GM19238 (cell line): ENCODE measurements at regions not wholly inside any gene's neighbourhood (a gene's known extent, or its start where the extent isn't known, plus 50 kb on each side); places are given as distances from the start of the nearest gene placed in this dataset.
"Not testable (repeated sequence)": the region's sequence is repeated elsewhere in the genome, so short reads cannot be mapped to it uniquely, and the experiment has no call there.

ENCODE experiments used
- DNase-seq: peaks from one replicate; pipeline ENCODE4 v3.0.0; 2011; ENCODE audit warnings: low spot score; ENCODE audit not compliant: insufficient read length

DNA sequence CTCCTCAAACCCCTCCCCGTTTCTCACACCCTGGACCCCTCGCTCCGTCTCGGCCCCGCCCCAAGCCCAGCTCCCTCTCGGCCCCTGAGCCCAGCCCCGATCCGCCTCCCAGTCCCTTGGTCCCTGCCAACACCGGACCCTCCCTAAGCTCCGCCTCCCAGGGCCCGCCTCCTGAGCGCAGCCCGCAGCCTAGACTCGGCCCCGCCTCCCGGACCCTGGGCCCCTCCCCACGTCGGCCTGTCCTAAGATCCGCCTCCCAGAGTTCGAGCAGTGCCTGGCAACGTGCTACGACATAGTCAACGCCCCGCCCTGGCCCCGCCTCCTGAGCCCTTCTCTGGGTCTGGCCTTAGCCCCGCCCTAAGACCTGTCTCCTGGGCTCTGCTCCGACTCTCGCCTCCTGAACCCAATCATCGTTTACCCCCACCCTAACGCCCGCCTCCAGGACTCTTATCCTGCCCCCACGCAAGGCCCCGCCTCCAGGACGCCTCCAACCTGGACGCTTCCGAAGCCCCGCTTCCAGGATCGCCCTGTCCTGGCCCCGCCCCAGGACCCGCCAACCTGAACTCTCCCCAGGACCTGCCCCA lies 53.1 kb upstream of the ROPN1B start:
- DNase-seq = peak; percentile 55

DNA sequence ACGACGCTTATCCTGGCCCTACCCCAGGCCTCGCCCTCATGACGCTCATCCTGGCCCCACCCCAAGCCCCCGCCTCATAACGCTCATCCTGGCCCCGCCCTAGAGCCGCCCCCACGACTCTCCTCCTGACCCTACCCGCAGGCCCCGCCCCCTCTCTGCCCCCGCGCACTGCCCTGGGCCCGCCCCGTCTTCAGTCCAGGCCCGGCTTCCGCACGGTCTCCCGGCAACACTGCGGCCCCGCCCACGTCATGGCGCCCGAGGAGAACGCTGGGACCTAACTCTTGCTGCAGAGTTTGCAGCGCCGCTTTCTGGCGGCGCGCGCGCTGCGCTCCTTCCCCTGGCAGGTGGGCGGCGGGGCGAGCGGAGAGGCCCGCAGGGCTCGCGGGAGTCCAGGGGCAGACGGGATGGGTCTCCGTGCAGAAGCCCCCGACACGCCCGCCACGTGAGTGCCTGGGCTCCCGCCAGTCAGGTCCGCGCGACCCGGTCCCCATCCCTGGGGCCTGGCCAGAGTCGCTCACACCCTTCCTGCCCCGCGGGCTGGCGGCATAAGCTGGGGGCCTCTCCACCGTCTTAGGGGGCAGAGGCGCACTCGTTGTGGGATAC lies 52.5 kb upstream of the ROPN1B start:
- peak; percentile 66 for DNase-seq

DNA sequence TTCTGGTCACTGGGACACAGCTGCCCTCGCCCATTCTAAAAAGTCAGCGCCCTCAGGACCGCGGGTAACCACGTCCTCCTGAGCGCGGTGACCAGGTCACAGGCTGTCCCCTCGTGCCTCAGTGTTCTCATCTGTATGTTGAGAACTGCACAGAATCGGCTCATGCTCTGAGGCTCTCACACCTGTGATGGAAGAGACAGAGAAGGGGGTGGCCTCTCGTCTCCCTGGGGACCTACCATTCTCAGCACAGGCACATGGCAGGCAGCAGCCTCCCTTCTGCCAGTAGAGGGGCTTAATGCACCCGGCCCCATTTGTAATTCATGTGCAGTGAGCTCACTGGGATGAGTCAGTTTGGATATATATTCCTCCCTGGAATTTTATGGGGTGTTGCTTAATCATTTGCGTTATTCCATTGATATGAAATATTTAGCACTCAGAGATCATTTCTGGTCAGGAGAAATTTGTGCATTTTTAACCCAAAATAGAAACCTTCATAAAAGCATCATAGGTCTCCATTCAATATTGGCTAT lies 51.9 kb upstream of the ROPN1B start:
- DNase-seq = peak; percentile 11

DNA sequence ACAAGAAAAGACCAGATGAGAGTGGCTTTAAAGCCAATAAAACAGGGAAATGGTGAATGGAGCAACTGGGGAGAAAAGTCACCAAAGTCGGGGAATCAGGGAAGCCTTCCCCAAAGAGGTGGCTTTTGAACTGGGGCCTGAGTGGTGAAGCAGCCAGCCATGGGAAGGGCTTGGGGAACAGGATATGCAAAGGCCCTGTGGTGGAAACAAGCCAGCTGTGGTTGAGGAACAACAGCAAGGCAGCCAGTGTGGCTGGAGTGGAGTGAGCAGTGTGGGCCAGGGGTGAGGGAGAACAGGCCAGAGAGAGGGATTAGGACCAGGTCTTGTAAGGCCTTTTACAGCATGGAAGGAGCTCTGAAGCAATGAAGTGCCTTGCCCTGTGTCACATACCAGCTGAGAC lies 51.0 kb upstream of the ROPN1B start:
- not testable (repeated sequence) for DNase-seq

DNA sequence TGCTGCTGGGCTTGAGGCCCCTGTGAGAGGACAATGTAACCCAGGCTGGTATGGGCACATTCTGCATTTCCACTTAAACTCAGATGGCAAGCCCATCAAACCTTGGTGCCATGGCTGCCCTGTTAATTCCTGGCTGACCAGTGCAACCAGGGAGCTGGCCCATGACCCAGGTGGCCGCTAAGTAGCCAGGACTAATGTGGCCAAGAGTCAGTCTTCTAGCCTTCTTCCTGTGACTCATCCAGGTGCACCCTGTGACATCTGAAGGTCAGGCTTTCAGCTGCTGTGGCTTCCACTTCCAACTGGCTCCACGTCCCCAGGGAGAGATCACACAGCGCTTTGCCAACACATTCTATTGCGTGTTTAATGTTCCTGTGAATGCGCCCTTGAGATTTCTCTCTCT lies 50.5 kb upstream of the ROPN1B start:
- DNase-seq = not testable (repeated sequence)

DNA sequence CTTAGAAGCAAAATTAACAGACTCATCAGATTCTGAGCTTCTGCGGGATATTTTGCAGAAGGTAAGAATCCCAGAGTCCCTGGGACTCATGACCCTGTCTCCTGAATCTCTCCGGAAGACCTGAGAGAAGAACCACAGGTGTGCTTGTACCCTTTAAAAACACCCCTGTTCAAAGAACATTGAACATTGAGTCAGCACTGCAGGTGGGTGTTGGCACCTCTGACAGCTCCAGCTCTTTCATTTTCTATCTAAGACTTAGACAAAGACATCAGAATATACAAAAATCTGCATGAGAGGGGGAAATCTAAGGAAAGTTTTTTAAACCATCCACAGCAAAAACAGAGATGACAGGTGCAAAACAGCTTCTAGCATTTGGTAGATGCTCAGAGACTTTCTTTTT lies 50.1 kb upstream of the ROPN1B start:
- DNase-seq = not testable (repeated sequence)
